ENCODE measurements at regions not wholly inside any gene's neighbourhood (a gene's known extent, or its start where the extent isn't known, plus 50 kb on each side); places are given as distances from the start of the nearest gene placed in this dataset.

GRCh38 chr14:32254952-32255679 is 52.0 kb upstream of the RNU6-8 start:
- in situ Hi-C loops (cut with MboI; ENCODE audit: low pct_unique_long_range_greater_than_20kb, low sequenced_read_pairs): loop anchor here (25.0 kb wide), 2 partner anchors 318 to 743 kb away; no protein-coding TSS in a partner anchor
- DNase-seq: peak; percentile 76

GRCh38 chr14:32255789-32256188 is 52.7 kb upstream of the RNU6-8 start:
- in situ Hi-C loops (cut with MboI; ENCODE audit: low pct_unique_long_range_greater_than_20kb, low sequenced_read_pairs): loop anchor here (25.0 kb wide), 2 partner anchors 318 to 743 kb away; no protein-coding TSS in a partner anchor
- DNase-seq: no peak

- DNase-seq: no peak
- in situ Hi-C loops (cut with MboI; ENCODE audit: low pct_unique_long_range_greater_than_20kb, low sequenced_read_pairs): loop anchor here (25.0 kb wide), 2 partner anchors 319 to 744 kb away; no protein-coding TSS in a partner anchor
Measured at GRCh38 chr14:32256576-32256975, 53.5 kb upstream of the RNU6-8 start.

GRCh38 chr14:32258336-32258993 is 55.4 kb upstream of the RNU6-8 start:
- in situ Hi-C loops (cut with MboI; ENCODE audit: low pct_unique_long_range_greater_than_20kb, low sequenced_read_pairs): loop anchor here (25.0 kb wide), 2 partner anchors 321 to 746 kb away; no protein-coding TSS in a partner anchor
- DNase-seq: peak; percentile 11

- DNase-seq: peak; percentile 49
- in situ Hi-C loops (cut with MboI; ENCODE audit: low pct_unique_long_range_greater_than_20kb, low sequenced_read_pairs): loop anchor here (25.0 kb wide), 2 partner anchors 322 to 747 kb away; no protein-coding TSS in a partner anchor
Measured at GRCh38 chr14:32259368-32260013, 56.4 kb upstream of the RNU6-8 start.

- DNase-seq: peak; percentile 15
- in situ Hi-C loops (cut with MboI; ENCODE audit: low pct_unique_long_range_greater_than_20kb, low sequenced_read_pairs): loop anchor here (25.0 kb wide), 2 partner anchors 327 to 752 kb away; no protein-coding TSS in a partner anchor
Measured at GRCh38 chr14:32263939-32264567, 61.0 kb upstream of the RNU6-8 start.

- in situ Hi-C loops (cut with MboI; ENCODE audit: low pct_unique_long_range_greater_than_20kb, low sequenced_read_pairs): loop anchor here (25.0 kb wide), 2 partner anchors 328 to 753 kb away; no protein-coding TSS in a partner anchor
- no peak for DNase-seq
Measured at GRCh38 chr14:32265584-32265983, 62.5 kb upstream of the RNU6-8 start.

- no peak for DNase-seq
- in situ Hi-C loops (cut with MboI; ENCODE audit: low pct_unique_long_range_greater_than_20kb, low sequenced_read_pairs): no loop called here
Measured at GRCh38 chr14:32277998-32278397, 51.1 kb upstream of the AKAP6 start.
